Suprapubic skin (tissue), 3 donors: ENCODE measurements at regions not wholly inside any gene's neighbourhood (a gene's known extent, or its start where the extent isn't known, plus 50 kb on each side); places are given as distances from the start of the nearest gene placed in this dataset.

Source experiments
- EP300 ChIP-seq: sonication (generic); formaldehyde crosslinking; IDR thresholded peaks from one replicate; pipeline ENCODE4 v1.6.1; 2017; ENCODE audit warnings: antibody characterized with exemption
- POLR2A ChIP-seq, 2 donors: fragments of 450-650 bp; IDR thresholded peaks; one replicate each; pipeline ENCODE4 v1.6.1; 2017; ENCODE audit warnings: antibody characterized with exemption in 2 of 2, mild to moderate bottlenecking in 2 of 2, moderate library complexity in 2 of 2
- TF ChIP-seq, protein P1 (sequence below), 2 donors: fragments of 200-600 bp in 1 of 2; fragments of 450-650 bp in 1 of 2; sonication (generic) in 1 of 2; IDR thresholded peaks; one replicate each; pipeline ENCODE4 v1.5.1; 2016 to 2019; ENCODE audit warnings: antibody characterized with exemption in 2 of 2, mild to moderate bottlenecking in 1 of 2, moderate library complexity in 1 of 2

DNA sequence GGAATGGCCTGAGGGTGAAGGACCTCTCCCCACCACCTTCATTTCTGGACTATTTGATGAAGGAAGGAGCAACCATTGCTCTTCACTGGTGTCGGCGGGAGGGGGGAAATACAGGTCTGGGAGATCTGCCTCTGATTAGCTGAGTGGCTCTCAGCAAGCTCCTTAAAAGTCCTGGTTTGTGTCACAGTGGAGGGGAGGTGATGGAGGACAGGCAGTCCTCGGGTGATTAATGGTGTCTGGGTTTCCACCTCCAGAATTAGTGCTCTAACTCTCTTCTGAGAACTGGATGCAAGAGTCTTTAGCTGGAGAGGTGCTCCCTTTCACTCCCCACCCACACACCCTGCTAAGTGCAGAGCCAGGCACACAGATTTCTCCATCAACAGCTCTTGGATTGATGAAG, 83.2 kb downstream of the TTC32 start:
- TF ChIP-seq EP300 = no peak
- TF ChIP-seq, protein P1, sequence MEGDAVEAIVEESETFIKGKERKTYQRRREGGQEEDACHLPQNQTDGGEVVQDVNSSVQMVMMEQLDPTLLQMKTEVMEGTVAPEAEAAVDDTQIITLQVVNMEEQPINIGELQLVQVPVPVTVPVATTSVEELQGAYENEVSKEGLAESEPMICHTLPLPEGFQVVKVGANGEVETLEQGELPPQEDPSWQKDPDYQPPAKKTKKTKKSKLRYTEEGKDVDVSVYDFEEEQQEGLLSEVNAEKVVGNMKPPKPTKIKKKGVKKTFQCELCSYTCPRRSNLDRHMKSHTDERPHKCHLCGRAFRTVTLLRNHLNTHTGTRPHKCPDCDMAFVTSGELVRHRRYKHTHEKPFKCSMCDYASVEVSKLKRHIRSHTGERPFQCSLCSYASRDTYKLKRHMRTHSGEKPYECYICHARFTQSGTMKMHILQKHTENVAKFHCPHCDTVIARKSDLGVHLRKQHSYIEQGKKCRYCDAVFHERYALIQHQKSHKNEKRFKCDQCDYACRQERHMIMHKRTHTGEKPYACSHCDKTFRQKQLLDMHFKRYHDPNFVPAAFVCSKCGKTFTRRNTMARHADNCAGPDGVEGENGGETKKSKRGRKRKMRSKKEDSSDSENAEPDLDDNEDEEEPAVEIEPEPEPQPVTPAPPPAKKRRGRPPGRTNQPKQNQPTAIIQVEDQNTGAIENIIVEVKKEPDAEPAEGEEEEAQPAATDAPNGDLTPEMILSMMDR (IDR thresholded peaks at IDR 0.05) = no peak
- no peak for TF ChIP-seq POLR2A (IDR thresholded peaks at IDR 0.05)
